ENCODE measurements at regions not wholly inside any gene's neighbourhood (a gene's known extent, or its start where the extent isn't known, plus 50 kb on each side); places are given as distances from the start of the nearest gene placed in this dataset.

DNA sequence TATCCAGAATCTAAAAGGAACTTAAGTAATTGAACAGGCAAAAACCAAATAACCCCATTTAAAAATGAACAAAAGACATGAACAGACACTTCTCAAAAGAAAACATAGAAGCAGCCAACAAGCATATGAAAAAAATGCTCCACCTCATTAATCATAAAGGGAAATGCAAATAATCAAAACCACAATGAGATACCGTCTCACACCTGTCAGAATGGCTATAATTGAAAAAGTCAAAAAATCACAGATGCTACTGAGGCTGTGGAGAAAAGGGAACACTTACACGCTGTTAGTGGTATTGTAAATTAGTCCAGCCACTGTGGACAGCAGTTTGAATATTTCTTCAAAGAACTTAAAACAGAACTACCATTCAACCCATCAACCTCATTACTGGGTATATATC lies 220.7 kb downstream of the MEX3B start:
- TF ChIP-seq, protein P1, sequence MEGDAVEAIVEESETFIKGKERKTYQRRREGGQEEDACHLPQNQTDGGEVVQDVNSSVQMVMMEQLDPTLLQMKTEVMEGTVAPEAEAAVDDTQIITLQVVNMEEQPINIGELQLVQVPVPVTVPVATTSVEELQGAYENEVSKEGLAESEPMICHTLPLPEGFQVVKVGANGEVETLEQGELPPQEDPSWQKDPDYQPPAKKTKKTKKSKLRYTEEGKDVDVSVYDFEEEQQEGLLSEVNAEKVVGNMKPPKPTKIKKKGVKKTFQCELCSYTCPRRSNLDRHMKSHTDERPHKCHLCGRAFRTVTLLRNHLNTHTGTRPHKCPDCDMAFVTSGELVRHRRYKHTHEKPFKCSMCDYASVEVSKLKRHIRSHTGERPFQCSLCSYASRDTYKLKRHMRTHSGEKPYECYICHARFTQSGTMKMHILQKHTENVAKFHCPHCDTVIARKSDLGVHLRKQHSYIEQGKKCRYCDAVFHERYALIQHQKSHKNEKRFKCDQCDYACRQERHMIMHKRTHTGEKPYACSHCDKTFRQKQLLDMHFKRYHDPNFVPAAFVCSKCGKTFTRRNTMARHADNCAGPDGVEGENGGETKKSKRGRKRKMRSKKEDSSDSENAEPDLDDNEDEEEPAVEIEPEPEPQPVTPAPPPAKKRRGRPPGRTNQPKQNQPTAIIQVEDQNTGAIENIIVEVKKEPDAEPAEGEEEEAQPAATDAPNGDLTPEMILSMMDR (conservative IDR thresholded peaks at IDR 0.05; ENCODE audit: low read length), result no peak
- TF ChIP-seq EZH2phosphoT487 (IDR thresholded peaks at IDR 0.05; ENCODE audit: borderline replicate concordance), result no peak

All from Loucy (cell line).